Naive thymus-derived CD8-positive, alpha-beta T cell (primary cell): ENCODE measurements at regions not wholly inside any gene's neighbourhood (a gene's known extent, or its start where the extent isn't known, plus 50 kb on each side); places are given as distances from the start of the nearest gene placed in this dataset.

Experiments
- ATAC-seq, 2 donors: fragments of 150-1000 bp; cut with Tn5 transposase in 1 of 2; sonication (Bioruptor Pico), chemical (Tn5 transposase) in 1 of 2; 1 replicate in 1 of 2; 2 replicates in 1 of 2; pipeline ENCODE4 v1.10.0; 2021; ENCODE audit warnings: mild to moderate bottlenecking in 2 of 2, moderate library complexity in 2 of 2
- POLR2A ChIA-PET: fragments of 350-600 bp; sonication (Branson Sonifier 250); formaldehyde crosslinking; loops from one replicate; lab custom pipeline; 2021; ENCODE audit warnings: antibody characterized with exemption; lab: Charles Lee
- DNase-seq, 10 donors: peaks; one replicate each; pipeline versions ENCODE4 v3.0.0 to v3.0.0-alpha.2; 2020 to 2022
- H3K27ac Mint-ChIP-seq, 10 donors: one replicate each; pipeline ENCODE4 v1.8.0; 2020 to 2022; ENCODE audit warnings: mild to moderate bottlenecking in 10 of 10, mixed read lengths in 10 of 10, moderate library complexity in 4 of 10, inconsistent platforms in 1 of 10
- H3K27me3 Mint-ChIP-seq, 5 donors: one replicate each; pipeline ENCODE4 v1.8.0; 2021 to 2022; ENCODE audit warnings: mixed read lengths in 5 of 5
- H3K36me3 Mint-ChIP-seq, 3 donors: one replicate each; pipeline ENCODE4 v1.8.0; 2020 to 2022; ENCODE audit warnings: mixed read lengths in 3 of 3, mild to moderate bottlenecking in 2 of 3, inconsistent platforms in 1 of 3
- H3K4me1 Mint-ChIP-seq, 4 donors: one replicate each; pipeline ENCODE4 v1.8.0; 2021 to 2022; ENCODE audit warnings: mixed read lengths in 4 of 4
- H3K4me3 Mint-ChIP-seq, 10 donors: one replicate each; pipeline ENCODE4 v1.8.0; 2020 to 2022; ENCODE audit warnings: mild to moderate bottlenecking in 10 of 10, mixed read lengths in 10 of 10, moderate library complexity in 6 of 10, inconsistent platforms in 1 of 10
- H3K9me3 Mint-ChIP-seq, 9 donors: one replicate each; pipeline ENCODE4 v1.8.0; 2020 to 2022; ENCODE audit warnings: mixed read lengths in 9 of 9, mild to moderate bottlenecking in 3 of 9, inconsistent platforms in 1 of 9, moderate library complexity in 1 of 9

- no peak overlapping the region for H3K27ac Mint-ChIP-seq
Observed at GRCh38 chr7:82542665-82543064, 99.1 kb upstream of the CACNA2D1 start.

DNA sequence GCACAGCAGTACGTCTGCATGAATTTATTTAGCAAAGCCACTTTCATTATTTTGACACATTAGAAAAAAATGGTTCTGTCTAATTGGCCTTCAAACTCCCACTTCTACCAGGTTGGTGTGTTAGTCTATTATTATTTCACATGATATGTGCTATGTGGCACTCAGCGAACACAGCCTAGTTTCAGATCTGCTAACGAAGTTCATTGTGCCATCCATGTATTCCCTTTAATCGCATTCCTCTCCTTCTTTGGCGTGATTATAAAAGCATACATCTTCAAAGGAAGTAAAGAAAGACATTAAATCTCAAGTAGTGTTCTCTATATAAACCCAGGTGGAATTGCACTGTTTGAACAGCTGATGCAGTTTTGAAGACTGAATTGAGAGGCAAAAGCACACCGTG, 96.4 kb upstream of the CACNA2D1 start:
- POLR2A ChIA-PET: no interaction called here
- ATAC-seq (no peak), DNase-seq (no peak)
- H3K9me3 Mint-ChIP-seq: peaks cover 0 to 2% (median 0%) of the 10 kb centered on the region in 9 donors
- H3K27ac Mint-ChIP-seq: no peak overlapping the region
- no peak overlapping the region for H3K4me3 Mint-ChIP-seq
- H3K36me3 Mint-ChIP-seq: no peaks in the 10 kb centered on the region
- no peaks in the 10 kb centered on the region for H3K4me1 Mint-ChIP-seq
- H3K27me3 Mint-ChIP-seq: peaks cover 0 to 2% (median 0%) of the 10 kb centered on the region in 5 donors

More at GRCh38 chr7:82542665-82543064, 99.1 kb upstream of the CACNA2D1 start:
- DNase-seq (no peak), ATAC-seq (no peak)
- H3K4me1 Mint-ChIP-seq: no peaks in the 10 kb centered on the region
- H3K36me3 Mint-ChIP-seq: no peaks in the 10 kb centered on the region
- peaks cover 0 to 5% (median 0%) of the 10 kb centered on the region in 5 donors for H3K27me3 Mint-ChIP-seq
- POLR2A ChIA-PET: no interaction called here
- H3K4me3 Mint-ChIP-seq: no peak overlapping the region
- no peaks in the 10 kb centered on the region for H3K9me3 Mint-ChIP-seq

DNA sequence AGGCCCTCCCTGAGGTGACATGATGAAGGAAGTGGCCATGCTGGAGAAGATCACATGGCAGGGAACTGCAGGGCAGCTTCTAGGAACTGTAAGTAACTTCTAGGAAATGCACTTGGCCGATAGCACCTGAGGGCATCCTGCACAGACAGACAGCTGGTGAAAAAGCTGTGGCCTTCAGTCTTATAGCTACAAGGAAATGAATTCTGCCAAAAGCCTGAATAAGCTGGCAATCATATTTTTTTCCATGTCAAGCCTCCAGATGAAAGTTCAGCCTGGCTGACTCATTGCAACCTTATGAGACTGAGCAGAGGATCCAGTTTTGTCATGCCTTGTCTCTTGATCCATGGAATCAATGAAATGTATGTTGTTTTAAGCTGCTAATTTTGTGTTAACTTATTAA, 91.1 kb upstream of the CACNA2D1 start:
- no peak overlapping the region for H3K27ac Mint-ChIP-seq

DNA sequence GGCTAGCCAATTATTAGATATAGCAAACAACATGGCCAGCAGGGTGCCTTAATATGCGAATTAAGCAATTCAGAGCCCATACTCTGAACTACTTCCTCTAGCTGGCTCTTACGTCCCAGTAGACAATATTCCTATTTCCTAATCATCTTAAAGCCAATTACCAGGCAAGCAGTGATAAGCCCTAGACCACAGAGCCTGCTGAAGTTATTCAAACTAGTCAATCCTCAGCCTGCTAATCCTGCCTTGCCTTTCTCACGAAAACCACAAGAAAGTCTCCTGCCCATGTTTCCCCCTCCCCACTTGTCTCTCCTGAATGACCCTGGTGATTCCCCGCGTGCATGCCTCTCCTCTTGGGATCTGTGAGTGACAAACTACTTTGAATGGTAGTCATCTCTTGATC, 86.8 kb upstream of the CACNA2D1 start:
- peaks cover 0 to 9% (median 3%) of the 10 kb centered on the region in 5 donors for H3K27me3 Mint-ChIP-seq
- no peak overlapping the region for H3K4me3 Mint-ChIP-seq
- peaks cover 0 to 3% (median 0%) of the 10 kb centered on the region in 9 donors for H3K9me3 Mint-ChIP-seq
- no peak for DNase-seq
- H3K27ac Mint-ChIP-seq: no peak overlapping the region
- no peak for ATAC-seq
- H3K4me1 Mint-ChIP-seq: peaks cover 0 to 1% (median 0%) of the 10 kb centered on the region in 4 donors
- POLR2A ChIA-PET: no interaction called here
- H3K36me3 Mint-ChIP-seq: no peaks in the 10 kb centered on the region

More for the DNA sequence above, 91.1 kb upstream of the CACNA2D1 start:
- Mint-ChIP-seq H3K4me1 (no peaks in the 10 kb centered on the region), H3K36me3 (no peaks in the 10 kb centered on the region), H3K9me3 (peaks cover 0 to 5% (median 0%) of the 10 kb centered on the region in 9 donors), H3K27me3 (peaks cover 0 to 9% (median 3%) of the 10 kb centered on the region in 5 donors), H3K4me3 (no peak overlapping the region)
- DNase-seq (no peak), ATAC-seq (no peak)
- POLR2A ChIA-PET: no interaction called here

GRCh38 chr7:82528577-82529310, 85.2 kb upstream of the CACNA2D1 start:
- H3K4me3 Mint-ChIP-seq: no peak overlapping the region
- peaks cover 0 to 9% (median 4%) of the 10 kb centered on the region in 5 donors for H3K27me3 Mint-ChIP-seq
- no peak for DNase-seq
- no peak overlapping the region for H3K27ac Mint-ChIP-seq
- no peak for ATAC-seq
- H3K9me3 Mint-ChIP-seq: peaks cover 0 to 4% (median 0%) of the 10 kb centered on the region in 9 donors
- peaks cover 0 to 1% (median 0%) of the 10 kb centered on the region in 4 donors for H3K4me1 Mint-ChIP-seq
- H3K36me3 Mint-ChIP-seq: no peaks in the 10 kb centered on the region
- POLR2A ChIA-PET: no interaction called here

- POLR2A ChIA-PET: no interaction called here
- no peaks in the 10 kb centered on the region for H3K36me3 Mint-ChIP-seq
Observed at GRCh38 chr7:82527851-82528250, 84.3 kb upstream of the CACNA2D1 start.

GRCh38 chr7:82521906-82522445, 78.4 kb upstream of the CACNA2D1 start:
- no peak overlapping the region for H3K27ac Mint-ChIP-seq
- H3K9me3 Mint-ChIP-seq: peaks cover 0 to 2% (median 0%) of the 10 kb centered on the region in 9 donors
- H3K4me3 Mint-ChIP-seq: no peak overlapping the region
- no peak for ATAC-seq
- H3K27me3 Mint-ChIP-seq: peaks cover 1 to 11% (median 5%) of the 10 kb centered on the region in 5 donors
- no peaks in the 10 kb centered on the region for H3K36me3 Mint-ChIP-seq
- no peaks in the 10 kb centered on the region for H3K4me1 Mint-ChIP-seq
- no peak for DNase-seq
- POLR2A ChIA-PET: no interaction called here

More at GRCh38 chr7:82527851-82528250, 84.3 kb upstream of the CACNA2D1 start:
- Mint-ChIP-seq H3K4me1 (peaks cover 0 to 1% (median 0%) of the 10 kb centered on the region in 4 donors), H3K27me3 (peaks cover 1 to 9% (median 5%) of the 10 kb centered on the region in 5 donors), H3K4me3 (no peak overlapping the region), H3K9me3 (peaks cover 0 to 4% (median 0%) of the 10 kb centered on the region in 9 donors), H3K27ac (no peak overlapping the region)
- ATAC-seq: no peak
- DNase-seq: no peak

DNA sequence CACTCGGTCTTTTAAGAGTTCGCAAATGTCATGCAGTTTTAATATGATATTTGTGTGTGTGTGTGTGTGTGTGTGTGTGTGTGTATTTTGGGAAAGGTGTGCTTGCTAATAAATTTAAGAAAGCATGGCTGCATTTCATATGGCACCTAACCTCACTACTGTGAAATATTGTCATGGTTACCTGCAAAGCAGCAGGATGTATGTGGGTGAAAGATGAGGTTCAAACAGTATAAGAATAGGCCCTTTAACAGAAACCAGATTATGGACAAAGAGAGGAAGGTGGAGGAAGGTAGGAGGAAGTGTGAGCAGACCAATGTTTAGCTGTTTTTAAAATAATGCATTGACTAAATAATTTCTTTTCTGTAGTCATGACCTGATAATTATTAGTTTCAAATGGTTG, 73.5 kb upstream of the CACNA2D1 start:
- Mint-ChIP-seq H3K9me3 (peaks cover 0 to 4% (median 0%) of the 10 kb centered on the region in 9 donors), H3K27me3 (peaks cover 3 to 32% (median 8%) of the 10 kb centered on the region in 5 donors), H3K27ac (no peak overlapping the region), H3K36me3 (no peaks in the 10 kb centered on the region), H3K4me1 (no peaks in the 10 kb centered on the region), H3K4me3 (no peak overlapping the region)
- POLR2A ChIA-PET: no interaction called here
- no peak for ATAC-seq
- no peak for DNase-seq

DNA sequence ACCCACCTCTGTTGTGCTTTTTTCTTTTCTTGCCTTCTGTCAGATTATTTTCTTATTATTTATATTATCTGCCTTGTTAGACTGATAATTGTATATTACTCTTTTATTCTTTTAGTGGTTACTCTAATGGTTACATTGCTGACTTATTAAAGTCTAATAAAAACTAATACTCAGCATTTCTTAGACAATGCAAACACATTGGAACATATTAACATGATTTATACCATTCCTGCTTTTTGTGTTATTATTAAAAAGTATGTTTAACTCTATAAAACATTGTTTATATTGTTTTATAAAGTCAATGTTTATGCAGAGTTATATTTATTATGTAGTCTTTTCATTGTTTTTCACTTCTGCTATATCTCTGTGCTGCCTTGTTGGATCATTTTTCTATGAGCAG, 68.0 kb upstream of the CACNA2D1 start:
- H3K4me3 Mint-ChIP-seq: no peak overlapping the region
- ATAC-seq (no peak), DNase-seq (no peak)
- POLR2A ChIA-PET: no interaction called here
- H3K27ac Mint-ChIP-seq: peak overlapping the region in 1 of 10 donors; percentile 40
- peaks cover 3 to 28% (median 11%) of the 10 kb centered on the region in 5 donors for H3K27me3 Mint-ChIP-seq
- no peaks in the 10 kb centered on the region for H3K36me3 Mint-ChIP-seq
- peaks cover 0 to 1% (median 0%) of the 10 kb centered on the region in 4 donors for H3K4me1 Mint-ChIP-seq
- H3K9me3 Mint-ChIP-seq: peaks cover 0 to 4% (median 0%) of the 10 kb centered on the region in 9 donors

- ATAC-seq (no peak), DNase-seq (no peak)
- H3K9me3 Mint-ChIP-seq: peaks cover 0 to 14% (median 2%) of the 10 kb centered on the region in 9 donors
- H3K4me3 Mint-ChIP-seq: no peak overlapping the region
- peaks cover 0 to 2% (median 0%) of the 10 kb centered on the region in 4 donors for H3K4me1 Mint-ChIP-seq
- POLR2A ChIA-PET: no interaction called here
- no peaks in the 10 kb centered on the region for H3K36me3 Mint-ChIP-seq
- H3K27me3 Mint-ChIP-seq: peaks cover 0 to 16% (median 12%) of the 10 kb centered on the region in 5 donors
- no peak overlapping the region for H3K27ac Mint-ChIP-seq
Observed at GRCh38 chr7:82507976-82508677, 64.5 kb upstream of the CACNA2D1 start.

GRCh38 chr7:82507365-82507975, 63.9 kb upstream of the CACNA2D1 start:
- Mint-ChIP-seq H3K27me3 (peaks cover 0 to 12% (median 7%) of the 10 kb centered on the region in 5 donors), H3K27ac (no peak overlapping the region), H3K36me3 (no peaks in the 10 kb centered on the region), H3K4me1 (peaks cover 0 to 2% (median 0%) of the 10 kb centered on the region in 4 donors), H3K9me3 (peaks cover 0 to 14% (median 2%) of the 10 kb centered on the region in 9 donors), H3K4me3 (no peak overlapping the region)
- ATAC-seq (no peak), DNase-seq (no peak)
- POLR2A ChIA-PET: no interaction called here

- peaks cover 0 to 14% (median 2%) of the 10 kb centered on the region in 9 donors for H3K9me3 Mint-ChIP-seq
- ATAC-seq (no peak), DNase-seq (no peak)
- peak overlapping the region in 1 of 10 donors; percentile 45 for H3K4me3 Mint-ChIP-seq
- H3K36me3 Mint-ChIP-seq: no peaks in the 10 kb centered on the region
- POLR2A ChIA-PET: no interaction called here
- no peak overlapping the region for H3K27ac Mint-ChIP-seq
- peaks cover 0 to 3% (median 0%) of the 10 kb centered on the region in 4 donors for H3K4me1 Mint-ChIP-seq
- peaks cover 0 to 10% (median 10%) of the 10 kb centered on the region in 5 donors for H3K27me3 Mint-ChIP-seq
Observed at GRCh38 chr7:82506702-82507101, 63.1 kb upstream of the CACNA2D1 start.
